Umbilical cord (tissue), 1 donor: ENCODE measurements at regions not wholly inside any gene's neighbourhood (a gene's known extent, or its start where the extent isn't known, plus 50 kb on each side); places are given as distances from the start of the nearest gene placed in this dataset.
"Not testable (repeated sequence)": the region's sequence is repeated elsewhere in the genome, so short reads cannot be mapped to it uniquely, and the experiment has no call there.

Experiments
- DNase-seq: peaks from one replicate; pipeline ENCODE4 v3.0.0-alpha.2; 2015; ENCODE audit warnings: low spot score

- no peak for DNase-seq
These were observed 133.8 kb downstream of the MRPS30 start for GRCh38 chr5:44942524-44943001.

- no peak for DNase-seq
These were observed 134.9 kb downstream of the MRPS30 start for GRCh38 chr5:44943647-44944046.

- DNase-seq, result no peak
These were observed 137.0 kb downstream of the MRPS30 start for GRCh38 chr5:44945743-44946142.

GRCh38 chr5:44949687-44950086, 140.9 kb downstream of the MRPS30 start:
- no peak for DNase-seq

- DNase-seq, result no peak
These were observed 142.6 kb downstream of the MRPS30 start for GRCh38 chr5:44951371-44951770.

GRCh38 chr5:44952376-44952775, 143.6 kb downstream of the MRPS30 start:
- peak; percentile 21 for DNase-seq

GRCh38 chr5:44953078-44953477, 144.3 kb downstream of the MRPS30 start:
- DNase-seq, result no peak

GRCh38 chr5:44958943-44959454, 150.3 kb downstream of the MRPS30 start:
- not testable (repeated sequence) for DNase-seq

- no peak for DNase-seq
These were observed 161.1 kb downstream of the MRPS30 start for GRCh38 chr5:44969825-44970224.

GRCh38 chr5:44970963-44971362, 162.2 kb downstream of the MRPS30 start:
- DNase-seq, result not testable (repeated sequence)

GRCh38 chr5:44974813-44975212, 166.1 kb downstream of the MRPS30 start:
- no peak for DNase-seq

- DNase-seq, result no peak
These were observed 173.0 kb downstream of the MRPS30 start for GRCh38 chr5:44981708-44982107.

- DNase-seq, result no peak
These were observed 174.3 kb downstream of the MRPS30 start for GRCh38 chr5:44983006-44983405.

- no peak for DNase-seq
These were observed 178.3 kb downstream of the MRPS30 start for GRCh38 chr5:44987026-44987425.

- DNase-seq, result no peak
These were observed 182.9 kb downstream of the MRPS30 start for GRCh38 chr5:44991693-44992092.

GRCh38 chr5:44993286-44993685, 184.5 kb downstream of the MRPS30 start:
- DNase-seq, result no peak

- no peak for DNase-seq
These were observed 188.8 kb downstream of the MRPS30 start for GRCh38 chr5:44997506-44997905.

GRCh38 chr5:45007102-45007501, 198.4 kb downstream of the MRPS30 start:
- DNase-seq, result not testable (repeated sequence)

- no peak for DNase-seq
These were observed 208.8 kb downstream of the MRPS30 start for GRCh38 chr5:45017568-45017967.

GRCh38 chr5:45029553-45029952, 220.8 kb downstream of the MRPS30 start:
- no peak for DNase-seq

GRCh38 chr5:45035991-45036390, 227.2 kb downstream of the MRPS30 start:
- no peak for DNase-seq

- no peak for DNase-seq
These were observed 229.2 kb downstream of the MRPS30 start for GRCh38 chr5:45037927-45038326.

GRCh38 chr5:45038366-45038987, 229.7 kb downstream of the MRPS30 start:
- peak; percentile 29 for DNase-seq

- DNase-seq, result no peak
These were observed 233.5 kb downstream of the MRPS30 start for GRCh38 chr5:45042283-45042682.
